HG02763 (cell line): ENCODE measurements at regions not wholly inside any gene's neighbourhood (a gene's known extent, or its start where the extent isn't known, plus 50 kb on each side); places are given as distances from the start of the nearest gene placed in this dataset.
"Not testable (repeated sequence)": the region's sequence is repeated elsewhere in the genome, so short reads cannot be mapped to it uniquely, and the experiment has no call there.

ENCODE experiments used
- ATAC-seq: cut with Tn5 transposase; IDR thresholded peaks from one replicate; pipeline ENCODE4 v1.9.1; 2021; ENCODE audit warnings: mild to moderate bottlenecking, moderate library complexity; ENCODE audit not compliant: unreplicated experiment

DNA sequence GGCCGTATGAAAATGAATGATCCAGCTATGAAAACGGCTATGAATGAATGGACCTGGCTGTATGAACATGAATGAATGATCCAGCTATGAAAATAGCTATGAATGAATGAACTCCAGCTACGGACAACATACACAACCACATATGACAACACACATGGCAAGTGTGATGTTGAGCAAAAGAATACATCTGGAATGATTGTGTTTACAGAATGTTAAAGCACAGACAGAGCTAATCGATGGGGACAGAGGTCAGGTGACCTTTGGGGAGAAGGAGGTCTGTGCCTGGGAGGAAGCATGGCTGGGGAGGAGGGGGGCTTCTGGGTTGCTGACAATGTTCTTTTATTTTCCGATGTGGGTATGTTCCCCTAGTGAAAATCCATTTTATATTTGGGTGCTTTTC is 174.0 kb upstream of the WSCD1 start:
- no peak for ATAC-seq

DNA sequence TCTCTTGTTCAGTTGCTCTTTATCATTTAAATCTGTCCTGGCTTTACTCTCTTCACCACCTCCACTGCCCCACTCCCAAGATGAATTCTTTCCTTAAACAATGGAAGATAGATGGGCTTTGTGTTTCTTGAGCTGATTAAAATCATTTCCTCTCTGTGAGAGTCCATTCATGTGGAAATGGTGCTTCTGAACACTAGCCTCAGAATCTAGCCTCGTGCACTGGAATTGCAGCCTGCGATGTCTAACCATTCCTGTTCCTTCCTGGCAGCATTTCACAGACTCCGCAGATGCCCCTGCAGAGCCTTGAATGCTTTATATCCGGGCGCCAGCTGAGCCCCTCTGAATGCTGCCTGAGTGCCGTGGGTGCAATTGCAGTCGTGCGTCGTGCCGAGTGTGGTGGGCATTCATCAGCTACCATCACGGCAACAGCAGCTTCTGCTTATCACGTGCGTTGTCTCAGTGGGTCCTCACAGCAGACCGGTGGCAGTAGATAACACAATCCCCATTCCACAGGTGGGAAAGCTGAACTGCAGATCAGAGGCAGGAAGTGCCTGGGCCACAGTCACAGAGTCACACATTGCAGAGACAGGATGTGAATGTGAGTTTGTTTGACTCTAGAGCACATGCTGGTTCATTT is 172.8 kb upstream of the WSCD1 start:
- ATAC-seq: no peak

DNA sequence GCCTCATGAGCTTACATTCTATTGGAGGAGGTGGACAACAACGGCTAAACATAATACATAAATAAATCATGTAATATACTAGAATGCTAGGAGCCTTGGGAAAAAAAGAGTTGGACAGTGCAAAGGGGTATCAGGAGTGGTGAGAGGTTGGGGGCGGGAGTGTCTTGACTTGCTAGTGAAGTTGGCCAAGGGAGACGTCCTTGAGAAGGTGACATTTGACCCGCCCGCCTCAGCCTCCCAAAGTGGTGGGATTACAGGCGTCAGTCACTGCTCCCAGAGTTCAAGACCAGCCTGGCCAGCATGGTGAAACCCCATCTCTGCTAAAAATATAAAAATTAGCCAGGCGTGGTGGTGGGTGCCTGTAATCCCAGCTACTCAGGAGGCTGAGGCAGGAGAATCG is 172.2 kb upstream of the WSCD1 start:
- not testable (repeated sequence) for ATAC-seq

DNA sequence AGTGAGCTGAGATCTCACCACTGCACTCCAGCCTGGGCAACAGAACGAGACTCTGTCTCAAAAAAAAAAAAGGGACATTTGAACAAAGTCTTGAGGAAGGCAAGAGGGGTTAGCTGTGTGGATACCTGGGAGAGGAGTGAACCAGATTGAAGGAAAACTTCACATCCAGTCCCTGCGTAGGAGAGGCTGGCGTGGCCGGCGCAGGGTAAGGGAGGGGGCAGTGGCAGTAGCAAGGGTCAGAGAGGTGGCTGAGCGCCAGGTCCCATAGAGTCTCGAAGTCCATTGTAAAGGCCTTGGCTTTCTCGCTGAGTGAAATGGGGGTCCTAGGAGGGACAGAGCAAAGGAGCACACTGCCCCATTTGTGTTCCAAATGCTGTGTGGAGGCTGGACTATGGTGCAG is 171.8 kb upstream of the WSCD1 start:
- no peak for ATAC-seq

DNA sequence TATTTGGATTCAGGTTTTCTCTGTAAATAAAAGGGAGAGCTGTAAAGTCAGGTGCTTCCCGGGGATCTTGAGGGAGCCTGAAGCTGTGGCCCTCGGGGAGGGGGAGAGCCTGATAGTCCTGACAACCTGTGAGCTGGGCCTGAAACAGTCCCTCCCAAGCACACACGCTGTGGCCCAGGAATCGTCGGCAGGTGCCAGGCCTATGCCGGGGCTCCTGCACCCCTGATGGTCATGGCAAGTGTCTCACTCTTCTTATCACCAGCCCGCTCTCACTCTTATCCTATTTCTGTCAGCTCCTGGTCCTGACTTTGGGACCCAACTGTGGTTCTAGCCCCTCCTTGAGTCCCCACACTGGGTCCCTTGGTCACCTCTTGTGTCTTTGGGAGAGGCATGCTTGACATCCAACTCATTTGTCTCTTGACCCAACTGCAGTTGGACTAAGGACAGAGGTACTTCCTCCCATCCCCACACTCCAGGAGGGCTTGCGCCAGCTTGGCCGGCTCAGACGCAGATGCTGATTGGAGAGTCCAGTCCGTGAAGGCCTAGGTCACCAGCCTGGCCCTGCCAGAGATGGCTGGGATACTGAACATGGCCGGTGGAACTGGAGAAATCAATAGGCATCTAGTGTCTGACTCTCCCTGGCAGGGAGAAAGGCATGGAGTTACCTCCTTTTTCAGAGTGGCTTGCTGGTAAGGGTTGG is 170.5 kb upstream of the WSCD1 start:
- ATAC-seq: no peak

DNA sequence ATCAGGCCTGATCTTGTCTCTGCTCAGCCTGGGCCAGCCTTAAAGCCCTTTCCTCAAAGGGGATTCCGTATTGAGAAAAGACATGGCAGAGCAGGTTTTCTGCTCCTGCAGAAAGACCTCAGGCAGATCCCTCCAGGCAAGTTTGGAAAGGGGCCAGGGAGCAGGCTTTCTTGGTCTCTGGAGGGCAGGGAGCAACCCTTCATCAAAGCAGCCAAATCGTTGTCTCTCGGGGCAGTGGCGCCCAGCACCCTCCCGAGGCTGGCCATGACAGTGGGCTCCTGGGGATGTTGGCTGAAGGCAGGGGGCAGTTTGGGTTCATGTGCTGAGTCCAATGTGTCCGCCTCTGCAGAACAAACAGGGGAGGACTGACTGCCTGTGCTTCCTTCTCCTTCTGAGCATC is 168.4 kb upstream of the WSCD1 start:
- ATAC-seq: no peak

DNA sequence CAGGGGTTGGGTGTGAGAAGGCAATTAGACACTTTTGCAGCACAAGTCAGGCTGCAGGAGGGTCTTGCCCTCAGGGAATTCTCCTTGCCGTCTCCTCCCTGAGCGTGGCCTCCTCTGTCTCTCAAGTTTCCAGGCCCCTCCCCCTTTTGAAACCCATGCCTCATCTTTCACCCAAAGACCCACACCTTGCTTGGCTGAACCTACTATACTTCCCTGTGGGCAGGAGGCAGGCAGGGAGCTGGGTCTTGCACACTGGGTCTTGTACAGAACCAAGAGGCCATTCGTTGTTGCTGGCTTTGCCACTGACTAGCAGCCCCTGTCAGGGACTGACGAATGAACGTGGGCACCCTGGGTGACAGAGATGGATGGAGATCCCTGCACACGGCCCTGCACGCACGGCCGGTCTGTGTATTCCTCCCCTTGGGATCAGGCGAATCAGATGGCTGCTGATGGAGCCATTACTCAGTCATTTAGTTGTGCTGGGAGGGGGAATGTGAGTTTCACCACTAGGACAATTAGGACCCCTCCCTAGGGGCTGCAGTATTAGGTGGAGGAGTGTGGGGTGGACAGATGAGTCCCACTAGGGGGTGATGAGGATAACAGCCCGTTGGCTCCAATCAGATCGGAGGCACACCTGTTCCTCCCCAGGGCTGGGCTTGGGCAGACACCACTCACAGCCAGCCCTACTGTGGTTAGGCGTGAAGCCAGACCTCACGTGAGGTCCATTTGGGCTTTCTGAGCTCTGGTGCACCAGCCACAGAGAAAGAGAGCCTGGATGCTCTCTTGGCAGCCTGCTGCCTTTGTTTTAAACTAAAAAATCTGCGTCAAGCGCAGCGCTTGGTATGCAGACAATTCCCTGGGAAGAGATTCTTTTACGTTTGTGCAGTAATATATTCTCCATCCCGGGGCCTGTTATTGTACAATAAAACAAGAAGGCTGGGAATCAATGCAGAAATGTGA is 167.7 kb upstream of the WSCD1 start:
- ATAC-seq: no peak

DNA sequence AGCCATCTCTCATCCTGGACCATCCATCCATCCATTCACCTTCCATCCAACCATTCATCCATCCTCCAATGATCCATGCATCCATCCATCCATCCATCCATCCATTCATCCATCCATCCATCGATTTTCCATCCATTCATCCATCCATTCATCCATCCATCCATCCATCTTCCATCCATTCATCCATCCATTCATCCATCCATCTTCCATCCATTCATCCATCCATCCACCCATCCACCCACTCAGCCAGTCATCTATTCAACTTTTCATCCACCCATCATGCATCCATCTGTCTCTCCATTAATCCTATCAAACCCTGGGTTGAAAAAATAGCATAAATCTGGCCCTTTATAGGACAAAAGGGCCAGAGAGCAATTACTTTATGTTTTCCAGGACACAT is 158.3 kb upstream of the WSCD1 start:
- no peak for ATAC-seq

DNA sequence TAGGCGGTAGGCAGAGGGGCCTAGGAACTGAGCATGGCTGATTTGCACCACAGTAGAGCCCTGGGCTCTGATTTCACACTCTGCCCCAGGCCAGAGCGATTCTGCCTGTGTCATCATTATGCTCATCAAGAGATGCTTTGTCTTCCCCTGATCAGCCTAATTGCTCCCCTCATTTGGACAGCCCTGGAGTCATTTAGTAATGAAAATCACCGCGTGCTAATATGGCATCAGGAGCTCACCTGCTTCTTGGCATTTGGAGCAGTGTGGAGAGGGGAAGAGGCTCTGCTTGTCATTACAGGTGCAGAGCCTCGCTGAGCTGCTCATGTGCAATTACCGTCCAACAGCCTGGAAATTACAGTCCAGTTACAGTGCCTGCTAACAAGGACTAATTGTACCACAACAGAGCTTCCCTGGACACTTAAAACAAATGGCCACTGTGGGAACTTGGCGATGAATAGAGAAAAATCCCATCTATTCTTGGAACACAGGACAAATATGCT is 157.1 kb upstream of the WSCD1 start:
- ATAC-seq: no peak

DNA sequence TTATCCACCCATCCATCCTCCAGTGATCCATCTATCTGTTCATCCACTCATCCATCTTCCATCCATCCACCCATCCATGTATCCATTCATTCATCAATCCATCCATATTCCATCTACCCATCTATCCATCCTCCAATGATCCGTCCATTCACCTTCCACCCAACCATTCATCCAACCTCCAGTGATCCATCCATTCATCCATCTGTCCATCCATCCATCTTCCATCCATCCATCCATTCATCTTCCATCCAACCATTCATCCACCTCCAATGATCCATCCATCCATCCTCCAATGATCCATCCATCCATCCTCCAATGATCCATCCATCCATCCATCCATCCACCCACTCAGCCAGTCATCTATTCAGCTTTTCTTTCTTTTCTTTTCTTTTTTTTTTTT is 156.5 kb upstream of the WSCD1 start:
- no peak for ATAC-seq

DNA sequence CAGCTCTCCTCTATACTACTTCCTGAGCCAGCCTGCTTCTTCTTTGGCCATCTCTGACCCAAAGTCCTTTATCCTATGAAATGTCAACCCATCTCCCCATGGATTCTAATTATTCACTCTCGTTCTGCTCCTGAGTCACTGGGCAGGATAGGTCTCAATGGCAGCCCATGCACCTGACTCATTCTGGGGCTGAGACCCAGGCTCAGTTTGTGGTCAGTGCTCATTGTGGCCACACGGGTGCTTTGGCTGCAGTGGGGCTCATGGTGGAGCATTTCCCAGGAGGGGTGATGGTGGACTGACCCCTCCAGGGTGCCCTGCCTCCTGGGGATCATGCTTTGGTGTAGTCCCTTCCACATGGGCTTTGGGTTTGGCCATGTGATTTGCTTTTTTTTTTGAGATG is 154.8 kb upstream of the WSCD1 start:
- ATAC-seq: no peak

DNA sequence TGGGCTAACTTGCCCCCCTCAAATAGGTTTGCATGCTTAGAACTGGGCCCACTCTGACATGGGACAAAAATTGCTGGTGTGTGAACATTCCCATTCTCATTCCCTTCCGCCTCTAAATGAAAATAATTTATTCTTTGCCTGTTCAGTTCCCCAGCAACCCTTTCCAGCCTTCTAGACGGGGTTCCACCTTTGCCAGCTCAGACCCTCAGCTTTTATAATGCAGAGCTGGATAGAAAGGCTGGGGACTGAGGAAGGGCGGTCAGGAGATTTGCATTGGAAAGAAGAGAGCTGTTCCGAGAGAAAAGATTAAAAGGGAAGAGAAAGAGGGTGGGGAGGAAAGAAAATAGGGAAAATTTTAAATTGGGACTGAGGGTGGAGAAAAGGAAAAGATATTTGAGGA is 151.1 kb upstream of the WSCD1 start:
- ATAC-seq: no peak

DNA sequence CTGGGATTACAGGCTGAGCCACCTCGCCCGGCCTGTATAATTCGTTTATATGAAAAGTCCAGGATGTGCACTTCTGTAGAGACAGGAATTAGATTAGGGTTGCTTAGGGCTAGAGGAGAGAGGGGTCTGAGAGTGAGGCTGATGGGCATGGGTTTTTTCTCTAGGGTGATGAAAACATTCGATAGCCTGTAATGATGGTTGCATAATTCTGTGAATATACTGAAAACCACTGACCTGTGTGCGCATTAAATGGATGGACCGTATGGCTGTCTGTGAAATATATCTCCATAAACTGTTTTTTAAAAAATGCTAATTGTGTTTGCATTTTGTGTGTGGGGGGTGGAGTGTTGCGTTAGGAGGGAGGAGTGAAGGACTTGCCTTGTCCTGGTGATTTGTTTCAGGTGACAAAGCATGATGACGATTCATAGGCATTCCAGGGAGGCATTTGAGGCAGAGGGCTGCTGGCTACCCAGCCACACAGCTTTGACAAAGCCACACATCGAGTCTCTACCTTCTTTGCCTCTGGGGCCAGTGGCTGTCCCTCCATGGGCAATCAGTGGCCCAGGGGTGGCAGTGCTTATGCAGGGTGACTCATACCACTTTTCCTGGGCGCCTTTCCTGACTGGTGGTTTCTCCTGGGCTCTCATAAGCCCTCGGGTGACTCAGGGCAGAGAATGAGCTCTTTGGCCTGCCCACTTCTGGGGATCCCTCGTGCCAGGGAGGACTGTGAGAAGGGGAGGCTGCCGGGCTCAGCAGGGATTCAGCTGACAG is 148.5 kb upstream of the WSCD1 start:
- ATAC-seq: no peak

DNA sequence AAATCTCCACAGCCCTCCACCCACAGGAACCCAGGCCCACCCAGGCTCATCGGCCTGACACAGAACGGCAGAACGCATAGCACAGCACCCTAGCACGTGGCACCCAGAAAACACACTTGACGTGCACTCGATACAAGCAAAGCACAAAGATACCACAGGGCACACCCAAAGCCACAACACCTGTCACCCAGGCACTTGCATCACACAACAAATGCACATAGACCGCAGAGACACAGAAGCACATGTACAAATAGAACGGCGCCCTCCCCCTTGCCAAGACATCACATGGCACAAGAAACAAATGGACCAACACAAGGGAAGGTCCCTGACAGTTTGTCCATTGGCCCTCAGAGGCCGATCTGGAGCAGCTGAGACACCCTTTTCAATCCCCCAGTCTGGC is 147.7 kb upstream of the WSCD1 start:
- no peak for ATAC-seq

DNA sequence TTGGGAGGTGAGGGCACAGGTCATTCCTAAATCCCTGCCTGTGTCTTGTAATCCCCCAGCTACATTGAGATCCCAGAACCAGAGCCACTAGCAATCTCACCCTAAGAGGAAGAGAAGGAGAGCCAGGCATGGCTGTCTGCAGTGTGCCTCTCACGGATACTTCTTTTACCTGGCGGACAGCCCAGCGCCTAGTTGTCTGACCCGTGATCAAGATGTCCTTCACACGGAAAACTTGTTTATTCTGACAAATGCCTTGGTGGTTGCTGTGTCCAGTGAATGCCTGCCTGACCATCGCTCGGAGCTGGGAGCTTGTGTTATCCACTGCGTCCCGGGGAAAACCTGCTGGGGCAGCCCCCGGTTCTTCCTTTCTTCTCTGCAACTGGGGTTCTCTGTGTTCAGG is 140.5 kb upstream of the WSCD1 start:
- ATAC-seq: no peak

DNA sequence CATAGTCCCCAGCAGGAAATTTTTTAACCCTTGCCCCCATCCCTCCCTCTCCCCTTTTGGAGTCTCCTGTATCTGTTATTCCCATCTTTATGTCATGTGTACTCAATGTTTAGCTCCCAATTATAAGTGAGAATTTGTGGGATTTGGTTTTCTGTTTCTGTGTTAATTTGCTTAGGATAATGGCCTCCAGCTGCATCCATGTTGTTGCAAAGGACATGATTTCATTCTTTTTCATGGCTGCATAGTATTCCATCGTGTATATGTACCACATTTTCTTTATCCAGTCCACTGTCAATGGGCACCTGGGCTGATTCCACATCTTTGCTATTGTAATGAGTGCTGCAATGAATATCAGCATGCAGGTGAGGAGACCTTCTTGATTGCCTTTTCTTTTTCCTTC is 139.6 kb upstream of the WSCD1 start:
- not testable (repeated sequence) for ATAC-seq

DNA sequence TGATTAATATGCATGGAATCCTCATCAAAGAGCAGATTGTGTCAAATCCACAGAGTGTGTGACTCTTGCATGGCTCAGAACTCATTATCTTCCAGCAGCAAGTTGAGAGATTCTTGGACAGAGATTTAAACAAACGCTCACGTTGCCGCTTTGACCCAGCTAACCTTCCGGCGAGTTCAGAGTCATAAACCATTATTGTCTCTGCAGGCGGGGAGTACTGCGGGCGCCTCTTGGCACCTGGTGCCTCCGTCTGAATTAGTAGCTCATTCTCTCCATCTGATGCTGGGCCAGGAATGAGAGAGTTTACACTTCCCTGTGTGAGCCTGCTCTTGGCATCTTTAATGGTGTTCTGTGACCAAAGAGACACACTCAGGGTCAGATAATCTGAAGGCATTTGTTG is 138.6 kb upstream of the WSCD1 start:
- ATAC-seq: no peak

DNA sequence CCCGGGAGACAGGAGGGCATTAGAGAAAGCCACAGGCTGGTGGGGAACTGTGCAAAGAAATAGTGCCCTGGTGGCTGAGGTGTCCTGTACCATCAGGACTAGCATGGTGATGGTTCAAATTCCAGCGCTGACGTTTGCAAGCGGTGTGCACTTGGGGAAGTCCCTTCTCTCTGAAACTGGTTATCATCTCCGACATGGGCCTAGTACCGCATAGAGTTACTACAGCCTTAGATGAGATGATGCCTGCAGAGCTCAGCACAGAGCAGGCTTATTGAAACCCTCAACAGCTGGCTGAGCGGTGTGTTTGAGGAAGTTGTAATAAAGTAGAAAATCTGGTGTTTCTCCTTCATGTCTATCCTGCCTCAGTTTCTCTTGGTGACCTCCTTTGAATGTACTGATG is 136.7 kb upstream of the WSCD1 start:
- ATAC-seq: no peak

DNA sequence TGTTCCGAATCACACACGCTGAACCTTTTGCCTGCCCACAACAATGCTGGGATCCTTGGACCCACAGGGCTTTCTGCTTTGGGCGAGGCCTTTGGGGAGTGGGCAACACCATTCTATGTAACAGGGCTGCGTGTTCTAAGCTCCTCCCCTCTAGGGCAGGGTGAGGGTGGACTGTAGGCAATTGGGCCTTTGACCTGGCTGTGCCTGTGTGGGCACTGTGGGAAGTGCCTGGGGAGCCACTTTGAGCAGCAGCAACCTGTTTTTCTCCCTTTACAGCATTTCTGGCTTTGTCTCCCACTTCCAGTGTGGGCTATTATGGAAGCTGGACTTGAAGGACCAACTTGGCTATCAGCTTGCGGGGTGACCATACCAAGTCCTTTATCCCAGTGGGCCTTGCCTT is 128.9 kb upstream of the WSCD1 start:
- ATAC-seq: no peak

DNA sequence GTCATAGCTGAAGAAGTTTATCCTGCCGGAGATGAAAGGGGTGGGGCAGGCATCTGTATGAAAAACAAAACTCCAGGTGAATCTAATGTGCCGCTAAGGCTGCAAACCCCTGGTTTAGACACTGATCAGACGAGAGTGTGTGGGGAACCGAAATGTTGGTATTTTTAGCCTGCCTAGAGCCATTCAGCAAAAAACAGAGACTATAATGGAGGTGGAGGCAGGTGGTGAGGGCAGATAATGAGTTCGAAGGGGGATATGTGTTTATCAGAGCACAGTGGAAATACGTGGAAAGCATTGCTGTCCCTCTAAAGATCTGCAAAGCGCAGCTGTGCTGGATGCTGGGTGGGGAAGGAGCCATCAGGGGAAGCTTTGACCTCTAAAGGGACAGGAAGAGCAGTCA is 127.5 kb upstream of the WSCD1 start:
- no peak for ATAC-seq

DNA sequence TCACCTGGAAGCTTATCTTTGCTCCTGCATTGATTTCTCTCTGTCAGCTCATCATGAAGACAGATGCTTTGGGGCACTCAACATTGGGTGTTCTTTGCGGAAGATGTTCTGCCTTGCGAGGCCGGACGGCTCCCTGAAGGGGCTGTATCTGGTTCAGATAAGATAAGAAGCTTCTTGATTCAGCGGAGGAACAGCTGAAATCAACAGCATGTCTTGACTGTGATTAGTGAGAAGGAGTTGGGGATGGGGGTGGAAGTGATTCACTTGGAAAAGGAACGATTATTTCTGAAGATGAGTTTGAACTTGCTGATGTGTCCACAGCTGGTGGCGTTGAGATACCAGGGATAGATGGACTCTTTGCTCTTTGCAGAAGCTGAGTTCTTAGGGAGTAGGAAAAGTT is 126.9 kb upstream of the WSCD1 start:
- ATAC-seq: no peak
